GM10266 (cell line): ENCODE measurements at regions not wholly inside any gene's neighbourhood (a gene's known extent, or its start where the extent isn't known, plus 50 kb on each side); places are given as distances from the start of the nearest gene placed in this dataset.

ENCODE experiments used
- DNase-seq: peaks from one replicate; pipeline ENCODE4 v3.0.0; 2012; ENCODE audit errors: extremely low spot score
- CTCF ChIP-seq: IDR thresholded peaks from 2 replicates; pipeline ENCODE4 v1.5.1; 2012; ENCODE audit warnings: mild to moderate bottlenecking, low read depth; ENCODE audit not compliant: control insufficient read depth, insufficient read depth; ENCODE audit errors: missing control alignments

DNA sequence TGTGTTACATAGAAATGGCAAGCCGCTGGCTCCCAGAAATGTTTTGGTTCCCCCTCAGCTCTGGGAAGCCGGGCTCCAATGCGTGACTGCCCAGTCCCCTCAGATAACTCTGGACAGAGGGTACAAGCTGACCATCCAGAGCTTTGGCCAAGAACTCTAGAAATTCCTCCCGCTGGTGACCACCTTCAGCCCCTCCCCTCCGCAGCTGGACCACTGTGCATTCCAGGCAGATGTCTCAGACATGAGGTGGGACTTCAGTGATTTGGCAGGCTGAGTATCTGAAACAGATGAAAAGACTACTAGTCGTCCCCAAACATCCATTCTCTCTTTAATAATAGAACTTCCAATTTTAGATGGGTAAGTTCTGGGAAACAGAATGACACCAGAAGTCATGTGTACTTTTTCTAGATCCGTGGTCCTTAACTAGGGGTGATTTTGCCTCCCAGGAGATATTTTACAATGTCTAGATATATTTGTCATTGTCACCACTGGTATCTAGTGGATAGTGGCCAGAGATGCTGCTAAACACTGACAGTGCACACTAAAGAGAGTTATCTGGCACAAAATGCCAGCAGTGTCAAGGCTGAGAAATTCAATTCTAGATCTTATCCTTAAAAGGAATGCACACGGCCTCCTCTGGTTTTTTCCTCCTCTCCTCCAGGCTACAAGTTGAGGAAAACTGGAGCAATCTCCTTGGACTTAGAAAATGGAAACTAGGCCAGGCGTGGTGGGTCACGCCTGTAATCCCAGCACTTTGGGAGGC is 294.3 kb downstream of the SRBD1 start:
- TF ChIP-seq CTCF, result no peak
- no peak for DNase-seq

GRCh38 chr2:45315861-45316260 is 295.2 kb downstream of the SRBD1 start:
- TF ChIP-seq CTCF, result no peak
- no peak for DNase-seq

DNA sequence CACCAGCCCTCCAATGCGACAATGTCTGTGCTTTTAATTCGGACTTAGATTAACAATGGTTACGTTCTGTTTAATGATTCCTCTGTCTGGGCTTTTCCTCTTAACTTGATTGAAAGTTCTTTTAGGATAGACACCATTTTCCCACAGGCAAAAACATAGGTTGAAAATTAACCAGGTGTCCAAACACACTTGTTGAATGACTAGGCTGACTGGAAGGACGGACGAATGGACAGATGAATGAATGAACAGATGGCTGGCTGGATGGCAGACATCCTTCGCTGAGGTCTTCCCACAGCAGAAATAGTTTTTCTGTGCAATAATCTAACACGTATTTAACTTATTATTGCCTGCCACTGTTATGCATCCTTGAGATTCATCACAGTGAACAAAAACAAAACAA is 298.8 kb downstream of the SRBD1 start:
- no peak for TF ChIP-seq CTCF
- DNase-seq, result no peak

GRCh38 chr2:45311559-45311958 is 299.5 kb downstream of the SRBD1 start:
- no peak for DNase-seq
- TF ChIP-seq CTCF, result no peak

- no peak for DNase-seq
- TF ChIP-seq CTCF, result no peak
These were observed 297.9 kb upstream of the SIX2 start for GRCh38 chr2:45307147-45307546.

- no peak for DNase-seq
- no peak for TF ChIP-seq CTCF
These were observed 296.3 kb upstream of the SIX2 start for GRCh38 chr2:45305599-45305998.

GRCh38 chr2:45303417-45304202 is 294.4 kb upstream of the SIX2 start:
- DNase-seq, result no peak
- no peak for TF ChIP-seq CTCF
